DMS 273 (cell line): ENCODE measurements at regions not wholly inside any gene's neighbourhood (a gene's known extent, or its start where the extent isn't known, plus 50 kb on each side); places are given as distances from the start of the nearest gene placed in this dataset.

Source experiments
- DNase-seq: peaks from one replicate; lab custom pipeline; 2025; ENCODE audit not compliant: unreplicated experiment; lab: John Stamatoyannopoulos, UW

DNA sequence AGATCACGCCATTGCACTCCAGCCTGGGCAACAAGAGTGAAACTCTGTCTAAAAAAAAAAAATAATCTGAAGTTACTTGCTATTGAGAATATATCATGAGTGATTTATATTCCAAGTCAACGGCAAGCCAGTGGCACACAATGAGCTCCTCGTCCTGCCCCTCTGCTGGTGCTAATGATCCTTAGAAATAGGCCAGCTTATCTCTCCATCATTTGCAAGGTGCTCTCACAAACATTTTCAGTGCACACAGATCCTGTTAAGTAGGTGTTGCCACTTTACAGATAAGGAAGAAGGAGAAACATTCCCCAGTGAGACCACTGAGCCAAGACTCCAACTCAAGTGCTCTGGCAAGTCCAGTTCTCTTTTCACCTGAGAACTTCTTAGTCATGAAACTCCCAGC lies 91.3 kb upstream of the GPR45 start:
- DNase-seq: no peak

DNA sequence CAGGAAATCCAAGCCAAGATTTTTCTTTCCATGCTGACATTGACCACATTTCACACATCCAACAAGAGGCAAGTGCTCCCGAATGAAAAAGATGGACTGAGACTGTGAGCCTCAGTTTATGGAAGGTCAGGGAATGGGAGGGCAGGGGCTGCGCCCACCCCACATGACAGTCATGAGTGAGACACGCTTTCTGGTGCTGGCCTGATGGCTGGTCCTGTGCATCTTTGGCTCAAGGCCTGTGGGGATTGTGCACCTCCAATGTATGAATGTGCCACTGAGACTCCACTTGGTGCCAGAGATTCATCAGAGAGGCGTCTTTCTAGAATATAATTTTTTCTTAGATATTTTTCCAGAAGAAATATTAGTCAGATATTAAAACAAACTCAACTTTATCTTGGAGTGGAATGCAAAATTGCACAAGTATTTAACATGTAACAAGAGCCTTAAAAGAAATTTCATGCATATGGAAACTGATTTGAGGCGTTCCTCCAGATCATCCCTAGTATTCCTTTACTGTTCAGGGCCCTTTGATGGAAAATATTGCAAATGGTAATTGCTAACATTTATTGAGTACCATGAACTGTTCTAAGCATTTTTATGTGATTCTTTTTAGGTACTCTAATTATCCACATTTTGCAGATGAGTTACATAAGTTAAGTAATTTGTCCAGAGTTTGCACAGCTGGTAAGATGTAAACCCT lies 87.3 kb upstream of the GPR45 start:
- no peak for DNase-seq

DNA sequence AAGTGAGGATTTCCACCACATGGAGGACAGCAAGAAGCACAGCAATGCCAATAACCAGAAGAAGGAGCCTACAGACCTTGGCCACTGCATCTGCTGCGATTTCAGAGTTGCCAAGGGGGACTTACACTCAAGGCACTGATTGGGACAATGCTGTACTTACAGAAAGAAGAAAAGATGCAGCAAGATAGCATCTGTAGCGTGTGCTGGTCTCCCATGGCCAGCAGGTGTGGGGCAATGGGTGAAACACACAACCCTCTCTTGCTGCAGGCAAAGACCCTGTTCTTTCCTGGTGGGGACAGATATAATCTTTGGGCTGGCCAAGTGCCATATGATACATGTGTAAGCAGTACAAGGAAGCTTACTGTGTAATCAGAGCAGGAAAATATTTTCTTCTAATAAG lies 85.4 kb upstream of the GPR45 start:
- no peak for DNase-seq

DNA sequence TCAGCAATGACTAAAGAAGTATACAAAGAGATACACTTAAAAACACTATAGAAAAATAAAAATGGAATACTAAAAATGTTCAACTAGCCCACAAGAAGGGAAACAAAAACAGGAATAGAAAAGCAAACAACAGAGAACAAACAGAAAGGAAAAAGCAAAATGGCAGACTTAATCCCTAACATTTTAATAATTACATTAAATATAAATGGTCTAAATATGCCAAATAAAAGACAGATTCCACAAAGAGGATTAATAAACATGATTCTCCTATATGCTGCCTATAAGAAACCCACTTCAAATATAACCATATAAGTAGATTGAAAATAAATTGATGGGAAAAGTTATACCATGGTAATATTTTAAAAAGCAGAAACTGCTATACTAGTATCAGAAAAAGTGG lies 83.5 kb upstream of the GPR45 start:
- no peak for DNase-seq

DNA sequence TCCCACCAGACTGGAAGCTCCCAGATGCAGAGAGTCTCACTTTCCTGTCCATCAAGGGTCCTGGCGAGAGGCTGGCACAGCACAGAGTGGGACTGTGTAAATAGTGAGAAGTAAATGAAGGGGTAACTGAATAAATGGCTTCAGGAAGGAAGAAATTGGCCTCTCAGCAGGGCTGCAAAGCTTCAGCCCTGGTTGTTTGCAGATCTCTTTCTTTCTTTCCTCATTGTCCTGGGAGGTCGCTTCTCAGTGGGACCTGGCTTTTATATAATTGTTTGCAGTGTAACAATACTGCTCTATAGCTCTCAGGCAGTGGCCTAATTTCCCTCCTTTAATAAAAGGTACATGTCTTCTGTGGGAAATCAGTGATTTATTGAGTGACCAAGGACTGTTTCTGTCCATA lies 74.9 kb upstream of the GPR45 start:
- DNase-seq: no peak

DNA sequence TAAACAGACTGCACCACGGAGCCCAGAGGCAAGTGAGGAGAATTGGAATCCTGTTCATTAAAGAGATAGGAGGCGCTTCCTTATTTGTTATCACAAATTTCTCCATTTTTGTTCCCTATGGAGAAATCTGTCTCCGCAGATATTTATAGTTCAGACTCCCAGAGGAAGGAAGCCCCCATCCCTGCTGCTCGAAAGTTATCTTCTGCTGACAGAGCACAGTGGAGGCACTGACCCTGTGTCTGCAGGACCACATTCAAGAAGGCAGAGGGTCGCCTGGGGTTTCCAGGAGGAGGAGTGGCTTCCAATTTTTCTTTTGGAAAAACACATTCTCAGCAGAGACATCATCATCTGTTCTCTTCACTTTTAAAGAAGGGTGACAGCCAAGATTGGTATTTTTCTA lies 73.0 kb upstream of the GPR45 start:
- DNase-seq: no peak

DNA sequence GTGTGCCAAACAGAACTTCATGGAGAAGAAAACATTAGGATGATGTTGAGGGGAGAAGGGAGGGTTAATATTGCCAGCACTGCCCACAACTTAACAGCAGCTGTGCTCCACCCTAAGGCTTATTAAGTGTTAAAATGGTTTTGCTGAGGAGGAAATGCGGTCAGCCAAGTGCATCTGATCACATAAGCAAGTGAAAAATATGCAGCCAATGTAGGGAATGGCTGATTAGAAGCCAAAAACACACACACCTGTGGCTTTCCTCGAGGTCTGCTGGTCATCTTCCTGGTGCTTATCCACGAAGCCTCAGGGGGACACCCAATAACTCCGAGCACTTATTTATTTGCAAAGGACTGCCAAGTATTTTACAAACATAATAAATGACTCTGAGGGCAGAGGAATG lies 66.3 kb upstream of the GPR45 start:
- DNase-seq: no peak

DNA sequence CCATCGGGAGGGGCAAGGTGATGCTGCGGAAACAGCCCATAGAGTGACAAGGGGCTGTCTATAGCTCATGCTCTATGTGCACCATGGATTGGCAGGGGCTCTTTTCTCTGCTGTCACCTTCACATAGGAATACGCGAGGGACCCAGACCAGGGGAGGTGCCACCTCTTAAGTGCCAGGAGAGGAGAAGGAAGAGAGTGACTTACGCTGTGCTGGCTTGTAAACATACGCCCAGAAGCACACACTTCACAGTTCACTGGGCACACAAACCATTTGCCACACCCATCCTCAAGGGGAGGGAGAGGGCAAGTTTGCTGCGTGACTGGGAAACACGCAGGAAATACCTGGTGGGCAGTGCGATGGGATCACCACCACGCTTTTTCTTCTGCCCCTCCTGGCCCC lies 65.1 kb upstream of the GPR45 start:
- DNase-seq: no peak

DNA sequence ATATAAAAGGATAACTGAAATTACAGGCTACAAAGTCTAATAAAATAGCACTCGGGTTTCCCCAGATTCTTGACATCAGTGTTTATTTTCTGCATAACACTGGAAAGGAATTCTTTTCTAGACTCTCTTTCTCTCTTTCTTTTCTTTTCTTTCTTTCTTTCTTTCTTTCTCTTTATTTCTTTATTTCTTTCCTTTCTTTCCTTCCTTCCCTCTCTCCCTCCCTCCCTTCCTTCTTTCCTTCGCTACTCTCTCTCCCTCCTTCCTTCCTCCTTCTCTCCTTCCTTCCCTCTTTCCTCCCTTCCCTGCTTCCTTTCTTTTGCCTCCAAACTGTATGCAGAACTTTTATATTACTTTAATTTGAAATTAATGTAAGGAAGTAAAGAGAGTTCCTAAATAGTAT lies 64.5 kb upstream of the GPR45 start:
- no peak for DNase-seq

DNA sequence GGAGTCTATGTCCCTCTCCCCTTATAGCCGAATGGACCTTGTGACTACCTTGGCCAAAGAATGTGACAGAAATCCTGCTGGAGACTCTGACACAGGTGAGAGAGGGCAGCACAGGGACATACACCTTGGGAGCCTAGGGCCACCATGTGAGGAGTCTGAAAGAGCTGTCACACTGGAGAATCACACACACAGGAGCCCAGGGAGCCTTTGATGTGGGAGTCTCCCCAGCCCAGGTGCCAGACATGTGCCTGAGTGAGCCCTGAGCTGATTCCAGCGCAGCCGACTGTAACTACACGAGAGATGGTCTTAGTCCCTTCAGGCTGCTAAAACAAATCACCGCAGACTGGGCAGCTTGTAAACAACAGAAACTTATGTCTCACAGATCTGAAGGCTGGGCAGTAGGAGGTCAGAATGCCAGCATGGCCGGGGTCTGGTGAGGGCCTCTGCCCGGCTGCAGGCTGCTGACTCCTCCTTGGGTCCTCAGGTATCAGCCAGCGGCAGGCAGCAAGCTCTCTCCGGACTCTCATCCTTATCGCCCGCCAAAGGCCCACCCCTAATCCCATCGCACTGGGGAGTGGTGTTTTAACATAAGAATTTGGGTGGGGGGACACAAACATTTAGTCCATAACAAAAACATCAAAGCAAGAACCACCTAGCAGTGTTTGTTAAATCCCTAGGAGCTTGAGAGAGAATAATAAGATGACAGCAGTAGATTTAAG lies 63.8 kb upstream of the GPR45 start:
- no peak for DNase-seq

DNA sequence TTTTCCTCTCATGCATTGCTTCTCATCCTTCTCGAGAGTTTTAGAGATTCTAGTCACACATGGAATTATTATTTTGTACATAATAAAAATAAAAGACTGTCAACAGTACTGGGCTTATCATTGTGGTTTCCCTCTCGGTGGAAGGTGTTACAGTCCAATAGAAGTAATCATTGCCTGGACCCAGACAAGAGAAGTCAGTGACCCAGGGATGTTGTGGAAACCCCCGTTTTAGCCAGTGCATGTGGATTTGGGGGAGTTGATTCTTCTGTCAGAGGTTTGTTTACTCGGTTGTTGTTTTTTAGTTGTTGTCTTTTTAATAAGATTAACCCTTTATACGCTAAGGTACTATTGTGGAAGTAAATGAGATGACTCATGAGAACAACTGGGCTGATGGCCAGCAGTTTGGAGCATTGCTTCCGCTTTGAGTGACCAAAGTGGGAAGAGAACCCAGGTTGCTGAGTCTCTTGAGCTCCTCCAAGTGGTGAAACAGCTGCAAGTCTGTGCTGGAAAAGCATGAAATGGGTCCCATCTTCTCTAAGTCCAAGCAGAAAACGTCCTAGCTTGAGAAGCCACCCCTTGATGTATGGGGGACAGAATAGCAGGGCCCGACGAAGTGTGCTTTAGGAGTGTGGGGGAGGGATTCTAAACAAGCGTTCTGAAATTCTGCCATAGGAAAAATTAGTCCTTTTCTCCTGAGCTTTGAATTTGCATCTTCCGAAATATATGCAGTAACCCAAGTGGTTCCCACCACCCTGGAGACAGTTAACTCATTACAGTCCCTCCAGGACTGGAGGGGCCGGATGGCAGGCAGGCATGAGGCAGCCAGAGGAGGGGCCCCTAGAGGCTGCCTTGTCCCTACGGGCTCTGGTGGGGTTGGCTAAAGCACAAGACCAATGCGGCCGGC lies 61.8 kb upstream of the GPR45 start:
- peak; percentile 73 for DNase-seq

DNA sequence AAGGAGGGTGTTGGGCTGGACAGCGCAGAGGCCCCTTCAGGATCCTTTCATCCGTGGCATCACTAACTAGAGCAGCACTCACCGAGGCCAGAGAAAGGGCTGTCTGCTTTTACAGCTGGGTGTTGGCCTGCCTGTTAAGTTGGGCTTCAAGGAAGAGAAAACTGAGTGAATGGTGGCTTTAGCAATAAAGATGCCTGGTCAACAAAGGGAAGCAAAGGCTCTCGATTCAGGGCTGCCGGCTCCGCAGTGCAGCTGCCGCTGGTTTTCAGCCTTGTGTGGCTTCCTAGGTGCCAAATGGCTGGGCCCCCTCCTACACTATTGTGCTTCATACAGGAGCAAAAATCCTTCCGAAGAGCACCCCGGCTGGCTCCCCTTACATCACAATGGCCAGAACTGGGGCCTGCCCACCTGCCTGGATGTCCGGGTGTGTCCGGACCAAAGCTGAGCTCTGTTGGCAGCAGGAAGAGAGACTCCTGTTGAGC lies 61.0 kb upstream of the GPR45 start:
- DNase-seq: no peak

DNA sequence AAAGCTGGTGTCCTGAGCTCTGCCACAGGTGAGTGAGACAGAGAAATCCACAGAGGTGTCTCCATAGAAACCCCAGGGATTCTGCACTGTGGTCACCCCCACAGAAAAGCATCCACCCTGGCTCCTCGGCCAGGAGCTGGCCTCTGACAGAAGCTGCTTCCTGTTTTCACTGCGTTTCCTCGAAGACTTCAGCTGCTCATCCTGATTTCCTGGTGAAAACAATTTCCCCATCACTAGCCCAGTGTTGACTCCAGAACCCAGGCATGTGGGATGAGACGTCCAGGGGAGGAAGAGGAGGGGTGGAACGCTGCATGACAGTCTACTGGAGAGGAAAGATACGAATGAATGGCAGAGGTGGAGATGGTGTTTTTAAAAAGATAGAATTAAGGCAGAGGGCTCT lies 60.3 kb upstream of the GPR45 start:
- no peak for DNase-seq

DNA sequence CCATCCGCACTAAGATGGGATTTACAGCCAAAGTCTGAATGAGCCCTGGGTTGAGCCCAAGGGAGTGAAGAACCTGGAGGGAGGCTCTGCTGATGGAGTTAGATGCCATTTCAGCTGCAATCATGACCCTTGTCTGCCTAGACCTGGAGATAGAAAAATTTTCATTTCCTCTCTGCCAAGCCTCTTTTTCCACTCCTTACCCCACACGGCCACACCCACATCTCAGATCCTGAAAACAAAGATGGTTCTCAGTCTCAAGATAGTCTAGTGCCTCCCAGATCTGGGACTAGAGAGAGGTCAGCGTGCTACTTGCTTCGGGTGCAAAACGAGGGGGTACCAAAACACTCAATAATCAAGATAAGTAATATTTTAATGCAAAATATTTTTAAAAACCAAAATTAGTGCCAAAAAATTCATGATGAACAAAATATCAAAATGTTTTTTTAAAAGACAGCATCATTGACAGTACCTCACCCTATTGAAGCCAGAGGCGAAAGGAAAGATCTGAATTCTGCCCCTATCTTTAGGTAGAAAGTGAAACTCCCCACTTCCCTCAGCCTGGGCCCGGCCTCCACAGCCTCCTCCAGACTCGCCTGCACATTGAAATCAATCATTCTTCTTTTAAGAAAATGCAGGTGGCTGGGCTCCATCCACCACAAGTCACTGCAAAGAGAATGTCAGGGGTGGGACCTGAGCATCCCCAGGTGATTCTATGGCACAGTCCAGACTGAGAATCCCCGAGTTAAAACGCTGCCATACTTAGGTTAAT lies 57.8 kb upstream of the GPR45 start:
- DNase-seq: no peak

DNA sequence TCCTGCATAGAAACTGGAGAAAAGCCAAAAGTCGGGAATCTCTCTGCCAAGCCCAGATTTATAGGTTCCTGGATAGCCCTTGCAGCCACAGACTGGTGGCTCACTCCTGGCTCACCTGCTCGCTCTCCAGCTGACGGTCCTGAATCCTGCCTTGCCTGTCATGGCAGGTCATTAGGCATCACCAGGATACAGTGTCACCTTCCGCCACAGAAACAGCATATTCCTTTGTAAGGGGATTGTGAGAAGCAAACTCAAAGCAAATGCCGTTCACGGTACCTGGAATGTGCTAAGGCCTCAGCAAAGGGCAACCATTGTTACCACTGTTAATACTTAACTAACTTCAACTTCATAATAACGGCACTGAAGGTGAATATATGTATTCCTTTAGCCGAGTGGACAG lies 57.1 kb upstream of the GPR45 start:
- DNase-seq: no peak

DNA sequence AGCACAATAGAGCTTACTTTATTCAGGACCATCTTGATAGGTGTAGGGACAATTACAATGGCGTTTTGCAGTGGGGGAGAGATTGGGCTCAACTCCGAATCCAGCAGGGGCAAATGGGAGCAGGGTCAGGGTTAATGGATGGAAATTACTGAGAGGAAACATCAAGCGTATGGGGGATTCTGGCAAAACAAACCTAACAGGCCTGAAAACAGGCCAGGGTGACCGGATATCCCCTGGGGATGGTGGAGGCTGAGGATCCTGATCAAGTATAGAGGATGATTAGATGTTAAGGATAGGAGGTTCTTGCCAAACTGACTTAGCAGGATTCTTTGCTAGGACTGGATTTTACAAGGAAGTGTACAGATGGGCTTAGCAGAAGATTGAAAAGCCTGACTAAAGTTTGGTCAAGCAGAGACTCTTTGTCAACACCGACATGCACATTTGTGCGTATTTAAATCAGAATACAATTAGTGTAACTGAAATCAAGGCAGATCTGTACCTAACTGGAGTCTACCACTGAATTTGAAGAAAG lies 54.5 kb upstream of the GPR45 start:
- no peak for DNase-seq

DNA sequence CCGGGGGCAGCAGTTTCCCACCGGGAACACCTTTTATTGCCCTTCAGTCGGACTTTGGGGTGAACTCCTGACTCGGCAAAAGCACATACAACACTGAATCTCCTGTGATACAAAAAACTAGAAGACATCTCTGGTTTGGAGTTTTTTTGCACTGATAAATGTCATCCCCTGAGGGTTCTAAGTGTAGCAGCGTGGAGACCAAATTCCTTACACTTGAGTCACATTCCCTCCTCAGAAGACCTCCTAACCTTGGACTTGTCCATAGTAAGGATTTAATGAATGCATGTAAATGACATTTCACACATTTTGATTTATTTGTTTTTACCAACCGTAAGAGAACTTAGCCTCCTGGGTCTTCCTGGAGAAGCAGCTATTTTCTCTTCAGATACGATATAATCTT lies 54.0 kb upstream of the GPR45 start:
- no peak for DNase-seq

DNA sequence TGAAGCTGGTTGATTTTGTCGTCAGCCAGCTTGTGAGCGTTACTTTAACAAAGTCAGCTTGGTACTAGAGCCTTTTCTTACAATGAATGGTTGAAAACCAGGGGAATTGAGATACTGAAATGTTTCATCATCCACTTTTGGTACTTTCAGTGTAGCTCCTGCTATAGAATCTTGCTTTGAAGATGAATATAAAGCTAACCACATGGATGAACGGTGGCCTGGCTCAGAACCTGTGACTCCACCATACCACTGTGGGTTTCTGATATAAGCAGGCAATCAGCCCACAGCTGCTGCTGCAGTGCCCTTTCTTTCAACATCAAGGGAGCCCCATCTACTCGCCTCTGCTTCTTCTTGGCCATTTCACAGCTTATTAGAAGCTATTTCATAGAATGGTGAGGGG lies 53.2 kb upstream of the GPR45 start:
- DNase-seq: no peak
